Breast epithelium (tissue), 3 donors: ENCODE measurements at regions not wholly inside any gene's neighbourhood (a gene's known extent, or its start where the extent isn't known, plus 50 kb on each side); places are given as distances from the start of the nearest gene placed in this dataset.

Source experiments
- CTCF ChIP-seq, 3 donors: fragments of 450-650 bp; IDR thresholded peaks; one replicate each; pipeline ENCODE4 v1.5.1; 2016 to 2017; ENCODE audit warnings: antibody characterized with exemption in 3 of 3, mild to moderate bottlenecking in 3 of 3, moderate library complexity in 3 of 3
- POLR2A ChIP-seq: fragments of 450-650 bp; IDR thresholded peaks from one replicate; pipeline ENCODE4 v1.6.1; 2016; ENCODE audit warnings: antibody characterized with exemption, mild to moderate bottlenecking, moderate library complexity
- POLR2AphosphoS5 ChIP-seq, 3 donors: sonication (generic); formaldehyde crosslinking; IDR thresholded peaks; one replicate each; pipeline ENCODE4 v1.6.1; 2017; ENCODE audit warnings: antibody characterized with exemption in 3 of 3

DNA sequence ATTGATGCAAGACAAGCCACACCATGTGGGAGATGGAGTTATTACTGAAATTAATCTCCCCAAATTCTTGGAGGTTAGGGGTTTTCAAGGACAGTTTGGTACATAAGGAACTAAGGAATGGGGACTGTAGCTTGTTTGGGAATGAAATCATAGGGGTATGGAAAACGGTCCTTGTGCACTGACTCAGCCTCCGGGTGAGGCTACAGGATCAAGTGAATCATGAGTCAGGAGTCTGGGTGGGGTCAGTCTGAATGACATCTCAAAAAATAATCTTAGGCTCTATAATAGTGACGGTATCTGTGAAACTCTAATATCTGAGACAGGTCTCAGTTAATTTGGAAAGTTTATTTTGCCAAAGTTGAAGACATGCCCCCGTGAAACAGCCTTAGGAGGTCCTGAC lies 128.5 kb upstream of the CYSLTR1 start:
- no peak for TF ChIP-seq CTCF (IDR thresholded peaks at IDR 0.05)
- no peak for TF ChIP-seq POLR2A
- no peak for TF ChIP-seq POLR2AphosphoS5 (IDR thresholded peaks at IDR 0.05)
